Right lobe of liver (tissue), 6 donors: ENCODE measurements at regions not wholly inside any gene's neighbourhood (a gene's known extent, or its start where the extent isn't known, plus 50 kb on each side); places are given as distances from the start of the nearest gene placed in this dataset.

Source experiments
- ATAC-seq, 4 donors: fragments of 200-7000 bp; cut with Tn5 transposase; one replicate each; pipeline ENCODE4 v1.9.1; 2020; ENCODE audit warnings: mild to moderate bottlenecking in 4 of 4, moderate library complexity in 4 of 4
- DNase-seq, 3 donors: peaks; one replicate each; pipeline ENCODE4 v3.0.0-alpha.2; 2020
- H3K27ac ChIP-seq, 3 donors: fragments of 200-600 bp; one replicate each; pipeline ENCODE4 v1.8.0; 2022
- H3K27me3 ChIP-seq, 2 donors: fragments of 200-600 bp; one replicate each; pipeline ENCODE4 v1.8.0; 2022
- H3K36me3 ChIP-seq, 4 donors: fragments of 200-600 bp; sonication (generic) in 1 of 4; one replicate each; pipeline versions ENCODE4 v1.5.1 to v1.8.0; 2017 to 2022; ENCODE audit warnings: control low read depth in 1 of 4
- H3K4me1 ChIP-seq, 4 donors: fragments of 200-600 bp; sonication (generic) in 1 of 4; one replicate each; pipeline versions ENCODE4 v1.5.1 to v1.8.0; 2017 to 2022; ENCODE audit warnings: control low read depth in 1 of 4
- H3K4me3 ChIP-seq, 3 donors: fragments of 200-600 bp; one replicate each; pipeline ENCODE4 v1.8.0; 2022
- H3K9me3 ChIP-seq, 4 donors: fragments of 200-600 bp; sonication (generic) in 1 of 4; one replicate each; pipeline versions ENCODE4 v1.5.1 to v1.8.0; 2017 to 2022; ENCODE audit warnings: control low read depth in 1 of 4
- POLR2A ChIP-seq: fragments of 450-650 bp; IDR thresholded peaks from one replicate; pipeline ENCODE4 v1.6.1; 2017; ENCODE audit warnings: antibody characterized with exemption, mild to moderate bottlenecking
- WGBS: methylation state at CpG from one replicate; pipeline ENCODE4 v1.1.6; 2018; ENCODE audit warnings: low coverage, low lambda C conversion rate; ENCODE audit not compliant: insufficient coverage; ENCODE audit errors: missing lambda C conversion rate; 5-methylcytosine and 5-hydroxymethylcytosine counted together
- intact Hi-C, 2 donors: fragments of 100-400 bp; cut with DNase I; formaldehyde crosslinking; loops; one replicate each; pipeline versions ENCODE4 v1.11.2 to v1.14.1; 2022
- TF ChIP-seq, protein P1 (sequence below), 4 donors: fragments of 200-600 bp in 3 of 4; fragments of 450-650 bp in 1 of 4; IDR thresholded peaks; one replicate each; pipeline versions ENCODE4 v1.5.1 to v1.8.0; 2016 to 2022; ENCODE audit warnings: antibody characterized with exemption in 4 of 4, mild to moderate bottlenecking in 2 of 4
- donor health status: DM: no; HTN: yes; CAD: no.
- donor health status: DM: no; HTN: no; CAD: no.
- donor health status: DM: no; HTN: no; CAD: no.
- donor health status: DM: no; HTN: yes; CAD: no.
- donor health status: DM: no; HTN: yes; CAD: no.

DNA sequence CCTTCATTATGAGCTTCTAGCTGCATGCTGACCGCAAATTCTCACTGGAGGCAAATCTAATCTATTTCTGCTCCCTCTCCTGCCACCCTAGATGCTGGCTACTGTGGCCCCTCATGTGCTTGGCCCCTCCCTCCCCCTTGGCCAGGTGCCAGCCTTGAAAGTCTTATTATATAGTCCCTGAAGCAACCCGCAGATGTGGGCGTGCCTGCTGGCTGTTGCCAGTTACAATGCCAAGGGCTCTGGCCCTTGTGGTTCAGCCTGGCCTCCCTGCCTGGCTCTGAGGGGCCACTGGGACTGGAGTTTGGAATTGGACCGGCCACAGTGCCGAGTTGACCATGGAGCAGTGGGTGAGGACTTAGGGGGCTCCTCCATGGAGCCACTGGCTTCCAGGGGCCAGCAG is 78.9 kb upstream of the ACTRT2 start:
- 92% methylated on average over 2 of the region's 5 CpGs for WGBS
- no peaks in the 10 kb centered on the region for H3K27me3 ChIP-seq
- no peak for TF ChIP-seq POLR2A
- TF ChIP-seq, protein P1, sequence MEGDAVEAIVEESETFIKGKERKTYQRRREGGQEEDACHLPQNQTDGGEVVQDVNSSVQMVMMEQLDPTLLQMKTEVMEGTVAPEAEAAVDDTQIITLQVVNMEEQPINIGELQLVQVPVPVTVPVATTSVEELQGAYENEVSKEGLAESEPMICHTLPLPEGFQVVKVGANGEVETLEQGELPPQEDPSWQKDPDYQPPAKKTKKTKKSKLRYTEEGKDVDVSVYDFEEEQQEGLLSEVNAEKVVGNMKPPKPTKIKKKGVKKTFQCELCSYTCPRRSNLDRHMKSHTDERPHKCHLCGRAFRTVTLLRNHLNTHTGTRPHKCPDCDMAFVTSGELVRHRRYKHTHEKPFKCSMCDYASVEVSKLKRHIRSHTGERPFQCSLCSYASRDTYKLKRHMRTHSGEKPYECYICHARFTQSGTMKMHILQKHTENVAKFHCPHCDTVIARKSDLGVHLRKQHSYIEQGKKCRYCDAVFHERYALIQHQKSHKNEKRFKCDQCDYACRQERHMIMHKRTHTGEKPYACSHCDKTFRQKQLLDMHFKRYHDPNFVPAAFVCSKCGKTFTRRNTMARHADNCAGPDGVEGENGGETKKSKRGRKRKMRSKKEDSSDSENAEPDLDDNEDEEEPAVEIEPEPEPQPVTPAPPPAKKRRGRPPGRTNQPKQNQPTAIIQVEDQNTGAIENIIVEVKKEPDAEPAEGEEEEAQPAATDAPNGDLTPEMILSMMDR (IDR thresholded peaks at IDR 0.05) = no peak
- intact Hi-C loops = no loop called here
- no peak overlapping the region for H3K4me3 ChIP-seq
- no peaks in the 10 kb centered on the region for H3K36me3 ChIP-seq
- DNase-seq (peak in 2 of 3 donors; percentile 13 to 40), ATAC-seq (no peak)
- no peaks in the 10 kb centered on the region for H3K9me3 ChIP-seq
- no peaks in the 10 kb centered on the region for H3K4me1 ChIP-seq
- no peak overlapping the region for H3K27ac ChIP-seq

DNA sequence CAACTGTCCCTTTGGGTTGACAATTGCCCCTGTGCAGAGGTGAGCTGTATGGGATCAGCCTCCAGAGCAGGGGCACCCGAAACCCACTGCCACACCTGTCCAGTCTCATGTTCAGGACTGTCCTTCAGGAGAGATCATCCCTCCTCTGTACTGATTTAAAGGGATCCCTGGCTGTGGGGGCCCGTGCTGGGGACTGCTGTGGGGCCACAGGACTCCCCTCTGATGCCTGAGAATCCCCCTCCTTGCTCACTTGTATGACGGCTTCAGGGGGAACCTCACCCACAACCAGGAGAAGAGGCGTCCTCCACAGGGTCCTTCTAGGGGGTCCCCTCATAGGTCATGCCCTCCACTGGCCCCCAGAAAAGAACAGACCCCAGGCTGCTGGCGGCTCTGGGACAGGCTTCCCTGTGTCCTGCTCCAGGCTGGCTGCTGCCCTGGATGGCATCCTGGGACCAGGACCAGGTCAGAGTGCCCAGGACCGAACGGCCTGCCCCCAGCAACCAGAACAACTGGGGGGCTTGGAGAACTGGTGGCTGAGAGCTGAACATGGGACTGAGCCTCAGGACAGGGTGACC is 77.5 kb upstream of the ACTRT2 start:
- Histone ChIP-seq H3K27me3 (no peaks in the 10 kb centered on the region), H3K4me1 (no peaks in the 10 kb centered on the region), H3K9me3 (no peaks in the 10 kb centered on the region), H3K4me3 (no peak overlapping the region), H3K27ac (no peak overlapping the region), H3K36me3 (no peaks in the 10 kb centered on the region)
- TF ChIP-seq, protein P1 (IDR thresholded peaks at IDR 0.05) = no peak
- no peak for TF ChIP-seq POLR2A
- peak in 2 of 3 donors; percentile 3 to 19 for DNase-seq
- no peak for ATAC-seq
- 20% methylated on average over 1 of the region's 7 CpGs for WGBS
- intact Hi-C loops = no loop called here

DNA sequence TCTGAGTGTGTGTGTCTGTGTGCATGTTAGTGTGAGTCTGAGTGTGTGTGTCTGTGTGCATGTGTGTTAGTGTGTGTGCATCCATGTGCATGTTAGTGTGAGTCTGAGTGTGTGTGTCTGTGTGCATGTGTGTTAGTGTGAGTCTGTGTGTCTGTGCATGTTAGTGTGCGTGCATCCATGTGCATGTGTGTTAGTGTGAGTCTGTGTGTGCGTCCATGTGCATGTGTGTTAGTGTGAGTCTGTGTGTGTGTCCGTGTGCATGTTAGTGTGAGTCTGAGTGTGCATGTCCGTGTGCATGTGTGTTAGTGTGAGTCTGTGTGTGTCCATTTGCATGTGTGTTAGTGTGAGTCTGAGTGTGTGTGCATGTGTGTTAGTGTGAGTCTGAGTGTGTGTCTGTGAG is 76.6 kb upstream of the ACTRT2 start:
- ATAC-seq (no peak), DNase-seq (no peak)
- H3K4me1 ChIP-seq = no peaks in the 10 kb centered on the region
- no peak overlapping the region for H3K27ac ChIP-seq
- intact Hi-C loops = no loop called here
- no peaks in the 10 kb centered on the region for H3K27me3 ChIP-seq
- H3K4me3 ChIP-seq = no peak overlapping the region
- TF ChIP-seq, protein P1 (IDR thresholded peaks at IDR 0.05) = no peak
- no peak for TF ChIP-seq POLR2A
- H3K36me3 ChIP-seq = no peaks in the 10 kb centered on the region
- WGBS = 25% methylated on average over 2 of the region's 4 CpGs
- no peaks in the 10 kb centered on the region for H3K9me3 ChIP-seq

DNA sequence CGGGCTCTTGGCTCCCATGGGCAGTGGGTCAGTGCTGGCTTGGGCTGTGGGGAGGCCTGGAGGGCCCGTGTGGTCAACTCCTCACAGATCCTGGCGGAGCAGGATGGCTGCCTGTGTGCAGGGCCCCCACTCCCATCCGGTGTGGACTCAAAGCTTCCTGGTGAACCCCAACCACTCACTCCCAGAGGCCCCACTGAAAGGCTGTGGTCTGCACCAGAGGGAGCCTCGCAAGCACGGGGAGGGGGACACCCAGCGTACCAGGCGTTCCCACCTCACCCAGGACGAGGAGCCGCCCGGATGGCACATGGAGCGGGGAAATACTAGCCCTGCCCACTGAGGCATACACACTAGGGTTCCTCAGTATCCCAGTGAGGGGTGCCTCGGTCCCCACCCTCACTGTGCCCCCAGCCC is 75.4 kb upstream of the ACTRT2 start:
- ATAC-seq (no peak), DNase-seq (peak in 1 of 3 donors; percentile 10)
- WGBS = 14% methylated on average over 2 of the region's 13 CpGs
- intact Hi-C loops = no loop called here
- H3K4me1 ChIP-seq = no peaks in the 10 kb centered on the region
- H3K4me3 ChIP-seq = no peak overlapping the region
- H3K27me3 ChIP-seq = no peaks in the 10 kb centered on the region
- H3K27ac ChIP-seq = no peak overlapping the region
- no peaks in the 10 kb centered on the region for H3K36me3 ChIP-seq
- no peak for TF ChIP-seq POLR2A
- TF ChIP-seq, protein P1 (IDR thresholded peaks at IDR 0.05) = no peak
- H3K9me3 ChIP-seq = no peaks in the 10 kb centered on the region

DNA sequence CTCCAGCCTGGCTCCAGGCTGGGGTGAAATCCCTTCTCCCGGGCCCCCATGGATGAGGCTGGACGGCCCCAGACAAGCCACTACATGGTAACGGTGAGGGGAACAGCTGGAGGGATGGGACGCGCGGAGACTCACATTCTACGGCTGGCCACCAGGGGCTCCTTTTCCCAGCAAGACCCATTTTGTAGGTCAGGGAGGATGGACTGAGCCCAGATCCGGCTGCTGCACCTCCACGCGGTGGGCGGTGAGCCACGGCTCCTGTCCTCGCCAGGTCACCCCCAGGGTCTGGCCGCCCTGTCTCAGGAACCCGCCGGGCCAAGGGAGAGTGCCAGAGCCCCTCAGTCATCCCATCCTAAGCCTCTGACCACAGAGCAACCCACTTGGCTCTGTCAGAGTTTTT is 75.0 kb upstream of the ACTRT2 start:
- Histone ChIP-seq H3K9me3 (no peaks in the 10 kb centered on the region), H3K4me1 (no peaks in the 10 kb centered on the region), H3K27me3 (no peaks in the 10 kb centered on the region), H3K27ac (no peak overlapping the region), H3K36me3 (no peaks in the 10 kb centered on the region), H3K4me3 (no peak overlapping the region)
- TF ChIP-seq, protein P1 (IDR thresholded peaks at IDR 0.05) = no peak
- TF ChIP-seq POLR2A = no peak
- DNase-seq (peak in 2 of 3 donors; percentile 3 to 42), ATAC-seq (no peak)
- intact Hi-C loops = no loop called here
- 74% methylated on average over 4 of the region's 16 CpGs for WGBS
